ENCODE measurements at regions not wholly inside any gene's neighbourhood (a gene's known extent, or its start where the extent isn't known, plus 50 kb on each side); places are given as distances from the start of the nearest gene placed in this dataset.

DNA sequence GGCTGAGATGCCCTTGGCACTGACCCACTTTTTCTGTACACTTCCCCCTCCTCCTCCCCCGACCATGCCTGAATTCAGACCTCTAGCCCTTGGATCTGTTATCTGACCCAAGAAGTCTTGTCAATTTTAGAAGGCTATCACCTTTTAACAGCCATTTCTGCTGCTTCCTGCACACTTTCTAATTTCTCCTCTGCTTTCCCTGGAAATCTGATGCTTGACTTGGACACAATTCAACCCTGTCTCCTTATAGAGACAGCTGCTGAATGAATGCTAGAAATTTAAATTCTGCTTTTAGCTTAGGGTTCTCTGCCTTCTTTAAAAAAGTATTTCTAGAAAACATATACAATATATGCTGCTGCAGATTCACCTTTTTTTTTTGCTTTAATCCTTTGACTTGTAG is 417.9 kb upstream of the KLF6 start:
- Mint-ChIP-seq H3K27me3 (ENCODE audit: low read depth) (no peaks in the 10 kb centered on the region), H3K36me3 (no peaks in the 10 kb centered on the region), H3K27ac (no peak overlapping the region), H3K4me3 (no peak overlapping the region), H3K4me1 (peaks cover 13% of the 10 kb centered on the region), H3K9me3 (no peaks in the 10 kb centered on the region)
- POLR2A ChIA-PET, result no interaction called here
- no peak for ATAC-seq
- TF ChIP-seq HMGA2 (CRISPR knock-in tag; IDR thresholded peaks at IDR 0.05), result no peak
- TF ChIP-seq, protein P1, sequence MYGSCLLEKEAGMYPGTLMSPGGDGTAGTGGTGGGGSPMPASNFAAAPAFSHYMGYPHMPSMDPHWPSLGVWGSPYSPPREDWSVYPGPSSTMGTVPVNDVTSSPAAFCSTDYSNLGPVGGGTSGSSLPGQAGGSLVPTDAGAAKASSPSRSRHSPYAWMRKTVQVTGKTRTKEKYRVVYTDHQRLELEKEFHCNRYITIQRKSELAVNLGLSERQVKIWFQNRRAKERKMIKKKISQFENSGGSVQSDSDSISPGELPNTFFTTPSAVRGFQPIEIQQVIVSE (CRISPR knock-in tag; IDR thresholded peaks at IDR 0.05; ENCODE audit: borderline replicate concordance), result no peak
- TF ChIP-seq TP53 (CRISPR knock-in tag; IDR thresholded peaks at IDR 0.05), result no peak
- no peak for TF ChIP-seq E2F5 (CRISPR knock-in tag; IDR thresholded peaks at IDR 0.05)
- TF ChIP-seq ZNF396 (CRISPR knock-in tag; IDR thresholded peaks at IDR 0.05; ENCODE audit: borderline replicate concordance), result no peak
- TF ChIP-seq E2F4 (CRISPR knock-in tag; IDR thresholded peaks at IDR 0.05; ENCODE audit: borderline replicate concordance, low read depth), result no peak
- no peak for TF ChIP-seq ELF4 (CRISPR knock-in tag; IDR thresholded peaks at IDR 0.05; ENCODE audit: low read depth)
- no peak for TF ChIP-seq MAX (CRISPR knock-in tag; IDR thresholded peaks at IDR 0.05)
- no peak for TF ChIP-seq ERG (CRISPR knock-in tag; IDR thresholded peaks at IDR 0.05)
- TF ChIP-seq, protein P2, sequence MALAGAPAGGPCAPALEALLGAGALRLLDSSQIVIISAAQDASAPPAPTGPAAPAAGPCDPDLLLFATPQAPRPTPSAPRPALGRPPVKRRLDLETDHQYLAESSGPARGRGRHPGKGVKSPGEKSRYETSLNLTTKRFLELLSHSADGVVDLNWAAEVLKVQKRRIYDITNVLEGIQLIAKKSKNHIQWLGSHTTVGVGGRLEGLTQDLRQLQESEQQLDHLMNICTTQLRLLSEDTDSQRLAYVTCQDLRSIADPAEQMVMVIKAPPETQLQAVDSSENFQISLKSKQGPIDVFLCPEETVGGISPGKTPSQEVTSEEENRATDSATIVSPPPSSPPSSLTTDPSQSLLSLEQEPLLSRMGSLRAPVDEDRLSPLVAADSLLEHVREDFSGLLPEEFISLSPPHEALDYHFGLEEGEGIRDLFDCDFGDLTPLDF (CRISPR knock-in tag; IDR thresholded peaks at IDR 0.05), result no peak
- TF ChIP-seq FOXK1 (CRISPR knock-in tag; IDR thresholded peaks at IDR 0.05), result no peak
- TF ChIP-seq ZNF219 (CRISPR knock-in tag; IDR thresholded peaks at IDR 0.05; ENCODE audit: borderline replicate concordance), result no peak
- CTCF ChIA-PET, result no interaction called here
- no peak for DNase-seq (ENCODE audit: low spot score)

DNA sequence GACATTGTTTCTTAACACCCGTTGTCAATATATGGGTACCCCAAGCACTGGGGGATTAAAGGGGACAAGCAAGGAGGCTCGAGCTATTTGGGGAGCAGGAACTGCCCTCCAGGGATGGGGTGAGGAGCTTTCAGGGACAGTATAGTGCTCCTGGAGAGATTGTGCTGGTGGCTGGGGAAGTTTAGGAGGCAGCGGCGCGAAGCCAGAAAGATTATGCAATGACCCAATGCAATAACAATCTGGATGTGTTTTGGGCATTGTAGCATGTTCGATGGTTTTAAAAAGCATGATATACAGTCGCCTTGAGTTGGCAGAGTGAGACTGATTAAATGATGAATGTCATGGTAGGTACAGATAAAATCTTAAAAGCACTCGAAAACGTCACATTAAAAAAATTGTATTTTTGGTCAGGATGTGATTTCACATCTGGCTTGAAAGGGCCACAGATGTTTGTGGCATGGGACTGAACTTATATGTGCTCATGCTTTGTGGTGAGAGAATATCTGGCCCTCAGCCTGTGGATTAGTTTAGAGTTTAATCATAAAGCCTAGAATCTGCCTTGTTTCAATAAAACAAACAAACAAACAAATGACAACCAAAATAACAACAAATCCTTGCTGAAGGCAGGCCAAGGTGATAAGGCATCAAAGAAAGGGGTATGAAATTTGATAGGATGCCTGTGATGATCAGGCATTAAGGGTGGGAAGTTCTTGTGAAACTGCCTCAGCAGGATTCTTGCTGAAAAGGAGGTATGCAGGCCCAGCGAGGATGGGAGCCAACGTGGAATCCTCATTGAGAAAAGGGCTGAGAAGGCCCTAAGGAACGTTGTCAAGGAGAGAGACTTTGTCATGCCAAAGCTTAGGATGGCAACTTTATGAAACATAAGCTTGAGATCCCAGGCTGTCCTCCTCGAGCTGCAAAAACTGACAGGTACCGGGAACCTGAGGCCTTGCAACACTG is 417.1 kb upstream of the KLF6 start:
- no peak overlapping the region for H3K4me3 Mint-ChIP-seq
- POLR2A ChIA-PET, result no interaction called here
- no peaks in the 10 kb centered on the region for H3K36me3 Mint-ChIP-seq
- no peak for ATAC-seq
- no peaks in the 10 kb centered on the region for H3K9me3 Mint-ChIP-seq
- CTCF ChIA-PET, result no interaction called here
- TF ChIP-seq FOXJ3 (CRISPR knock-in tag; IDR thresholded peaks at IDR 0.05; ENCODE audit: borderline replicate concordance), result no peak
- TF ChIP-seq, protein P3, sequence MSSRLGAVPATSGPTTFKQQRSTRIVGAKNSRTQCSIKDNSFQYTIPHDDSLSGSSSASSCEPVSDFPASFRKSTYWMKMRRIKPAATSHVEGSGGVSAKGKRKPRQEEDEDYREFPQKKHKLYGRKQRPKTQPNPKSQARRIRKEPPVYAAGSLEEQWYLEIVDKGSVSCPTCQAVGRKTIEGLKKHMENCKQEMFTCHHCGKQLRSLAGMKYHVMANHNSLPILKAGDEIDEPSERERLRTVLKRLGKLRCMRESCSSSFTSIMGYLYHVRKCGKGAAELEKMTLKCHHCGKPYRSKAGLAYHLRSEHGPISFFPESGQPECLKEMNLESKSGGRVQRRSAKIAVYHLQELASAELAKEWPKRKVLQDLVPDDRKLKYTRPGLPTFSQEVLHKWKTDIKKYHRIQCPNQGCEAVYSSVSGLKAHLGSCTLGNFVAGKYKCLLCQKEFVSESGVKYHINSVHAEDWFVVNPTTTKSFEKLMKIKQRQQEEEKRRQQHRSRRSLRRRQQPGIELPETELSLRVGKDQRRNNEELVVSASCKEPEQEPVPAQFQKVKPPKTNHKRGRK (CRISPR knock-in tag; IDR thresholded peaks at IDR 0.05; ENCODE audit: borderline replicate concordance), result no peak
- TF ChIP-seq ZMAT4 (CRISPR knock-in tag; IDR thresholded peaks at IDR 0.05), result no peak
- no peak for TF ChIP-seq ATF3 (CRISPR knock-in tag; conservative IDR thresholded peaks at IDR 0.05)
- TF ChIP-seq MAX (CRISPR knock-in tag; IDR thresholded peaks at IDR 0.05), result no peak
- peaks cover 13% of the 10 kb centered on the region for H3K4me1 Mint-ChIP-seq
- H3K27me3 Mint-ChIP-seq (ENCODE audit: low read depth), result no peaks in the 10 kb centered on the region
- DNase-seq (ENCODE audit: low spot score), result no peak
- no peak overlapping the region for H3K27ac Mint-ChIP-seq
